GM23248 (cell line): ENCODE measurements at regions not wholly inside any gene's neighbourhood (a gene's known extent, or its start where the extent isn't known, plus 50 kb on each side); places are given as distances from the start of the nearest gene placed in this dataset.

Source experiments
- EZH2 ChIP-seq: fragments of 200-600 bp; sonication (generic); IDR thresholded peaks from 2 replicates; pipeline ENCODE4 v1.6.1; 2018; ENCODE audit warnings: antibody characterized with exemption, mild to moderate bottlenecking; ENCODE audit not compliant: insufficient read depth, poor library complexity, severe bottlenecking
- EZH2phosphoT487 ChIP-seq: fragments of 200-600 bp; sonication (generic); IDR thresholded peaks from 2 replicates; pipeline ENCODE4 v1.6.1; 2018; ENCODE audit warnings: antibody characterized with exemption, moderate library complexity, mild to moderate bottlenecking, low read depth; ENCODE audit not compliant: insufficient read depth

DNA sequence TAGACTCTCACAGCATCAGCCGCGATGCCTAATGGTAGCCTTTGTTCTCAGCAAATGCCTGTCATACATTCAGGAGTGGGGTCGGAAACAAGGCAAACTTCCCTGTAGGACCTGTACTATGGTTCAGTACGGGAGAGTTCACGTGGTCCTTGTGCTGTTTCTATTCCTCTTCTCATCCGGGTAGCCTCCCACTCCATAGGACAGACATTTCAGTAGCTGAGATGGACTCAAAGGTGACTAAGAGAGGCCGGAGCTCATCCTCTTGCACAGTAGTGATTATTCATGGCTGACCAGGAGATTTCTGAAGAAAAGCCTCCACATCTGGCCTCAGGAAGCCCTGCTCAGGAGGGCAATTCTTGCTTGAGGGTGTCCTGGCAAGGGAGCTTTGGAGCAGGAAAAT is 117.8 kb upstream of the SPRED2 start:
- no peak for TF ChIP-seq EZH2
- no peak for TF ChIP-seq EZH2phosphoT487
